Activated T-cell treated with anti-CD3 and anti-CD28 coated beads, Interleukin-2, amount 50 U/mL, for 72 hours (primary cell): ENCODE measurements at regions not wholly inside any gene's neighbourhood (a gene's known extent, or its start where the extent isn't known, plus 50 kb on each side); places are given as distances from the start of the nearest gene placed in this dataset.

Experiments used
- ATAC-seq, 2 donors: fragments of 150-1000 bp; cut with Tn5 transposase; replicated peaks in 1 of 2; 2 replicates each; pipeline ENCODE4 v1.10.0; 2021; ENCODE audit warnings: moderate library complexity in 2 of 2, mild to moderate bottlenecking in 1 of 2
- DNase-seq, 2 donors: peaks; one replicate each; pipeline ENCODE4 v3.0.0; 2021 to 2022; ENCODE audit warnings: mixed read lengths in 1 of 2
- H3K27ac Mint-ChIP-seq: one replicate; pipeline ENCODE4 v1.8.0; 2022; ENCODE audit warnings: mild to moderate bottlenecking, moderate library complexity, mixed read lengths
- H3K27me3 Mint-ChIP-seq: one replicate; pipeline ENCODE4 v1.8.0; 2022; ENCODE audit warnings: low read depth, mixed read lengths
- H3K36me3 Mint-ChIP-seq, 2 donors: one replicate each; pipeline ENCODE4 v1.8.0; 2022; ENCODE audit warnings: mixed read lengths in 2 of 2, mild to moderate bottlenecking in 1 of 2; ENCODE audit not compliant: insufficient read depth in 2 of 2
- H3K4me1 Mint-ChIP-seq: one replicate; pipeline ENCODE4 v1.8.0; 2022; ENCODE audit warnings: low read depth, mixed read lengths
- H3K4me3 Mint-ChIP-seq, 2 donors: one replicate each; pipeline ENCODE4 v1.8.0; 2022; ENCODE audit warnings: mild to moderate bottlenecking in 2 of 2, mixed read lengths in 2 of 2, moderate library complexity in 2 of 2
- H3K9me3 Mint-ChIP-seq, 2 donors: one replicate each; pipeline ENCODE4 v1.8.0; 2022; ENCODE audit warnings: mixed read lengths in 2 of 2

DNA sequence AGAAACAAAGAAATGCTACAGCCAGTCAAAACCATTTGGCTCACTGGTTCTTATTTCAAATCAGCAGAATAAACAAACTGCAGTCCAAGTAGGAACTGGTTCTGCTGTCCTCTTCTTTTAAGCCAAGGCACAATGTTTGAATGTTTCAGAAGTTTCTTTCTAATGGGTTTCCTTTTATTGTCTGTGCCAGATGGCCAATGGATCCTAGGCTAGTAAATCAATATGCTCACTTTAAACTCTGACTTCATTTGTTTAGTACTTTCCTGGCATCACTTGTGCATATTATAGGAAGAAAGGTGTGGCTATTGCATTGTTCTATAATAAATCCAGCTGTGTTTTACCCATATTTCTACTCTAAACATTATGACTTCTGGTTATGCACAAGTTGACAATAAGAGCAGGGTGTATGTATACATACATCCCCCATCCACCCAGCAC lies 99.7 kb upstream of the PLCB4 start:
- Mint-ChIP-seq H3K27me3 (no peaks in the 10 kb centered on the region), H3K36me3 (peaks cover 1 to 2% of the 10 kb centered on the region in 2 donors), H3K4me3 (no peak overlapping the region), H3K27ac (no peak overlapping the region), H3K4me1 (no peaks in the 10 kb centered on the region), H3K9me3 (peaks cover 0 to 10% of the 10 kb centered on the region in 2 donors)
- ATAC-seq (no peak), DNase-seq (no peak)

DNA sequence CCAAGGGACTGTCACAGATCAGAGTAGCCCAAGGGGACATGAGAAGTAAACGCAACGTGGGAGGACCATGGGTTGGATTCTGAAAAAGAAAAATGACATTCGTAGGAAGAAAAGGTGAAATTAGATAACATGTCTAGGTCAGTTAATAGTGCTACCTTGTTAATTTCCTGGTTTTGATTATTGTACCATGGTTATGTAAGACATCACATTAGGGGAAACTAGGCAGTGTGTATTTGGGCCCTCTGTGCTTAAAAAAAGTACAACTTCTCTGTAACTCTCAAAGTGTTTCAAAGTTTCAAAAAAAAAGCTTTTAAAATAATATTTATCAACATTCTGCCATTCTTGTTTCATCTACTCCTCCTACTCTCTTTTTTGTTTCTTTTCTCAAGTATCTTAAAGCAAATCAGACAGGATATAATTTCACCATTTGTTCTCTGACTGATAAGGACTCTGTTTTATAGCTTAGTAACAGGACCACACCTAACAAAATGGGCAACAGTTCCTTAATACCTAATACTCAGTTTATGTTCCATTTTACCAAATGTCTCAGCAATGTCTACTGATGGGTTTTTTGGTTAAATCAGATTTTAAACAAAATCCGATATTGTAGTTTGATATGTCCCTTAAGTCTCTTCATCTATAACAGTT lies 97.1 kb upstream of the PLCB4 start:
- DNase-seq (no peak), ATAC-seq (no peak)
- Mint-ChIP-seq H3K27ac (no peak overlapping the region), H3K36me3 (peaks cover 0 to 2% of the 10 kb centered on the region in 2 donors), H3K4me1 (no peaks in the 10 kb centered on the region), H3K4me3 (no peak overlapping the region), H3K27me3 (no peaks in the 10 kb centered on the region), H3K9me3 (peaks cover 0 to 9% of the 10 kb centered on the region in 2 donors)

DNA sequence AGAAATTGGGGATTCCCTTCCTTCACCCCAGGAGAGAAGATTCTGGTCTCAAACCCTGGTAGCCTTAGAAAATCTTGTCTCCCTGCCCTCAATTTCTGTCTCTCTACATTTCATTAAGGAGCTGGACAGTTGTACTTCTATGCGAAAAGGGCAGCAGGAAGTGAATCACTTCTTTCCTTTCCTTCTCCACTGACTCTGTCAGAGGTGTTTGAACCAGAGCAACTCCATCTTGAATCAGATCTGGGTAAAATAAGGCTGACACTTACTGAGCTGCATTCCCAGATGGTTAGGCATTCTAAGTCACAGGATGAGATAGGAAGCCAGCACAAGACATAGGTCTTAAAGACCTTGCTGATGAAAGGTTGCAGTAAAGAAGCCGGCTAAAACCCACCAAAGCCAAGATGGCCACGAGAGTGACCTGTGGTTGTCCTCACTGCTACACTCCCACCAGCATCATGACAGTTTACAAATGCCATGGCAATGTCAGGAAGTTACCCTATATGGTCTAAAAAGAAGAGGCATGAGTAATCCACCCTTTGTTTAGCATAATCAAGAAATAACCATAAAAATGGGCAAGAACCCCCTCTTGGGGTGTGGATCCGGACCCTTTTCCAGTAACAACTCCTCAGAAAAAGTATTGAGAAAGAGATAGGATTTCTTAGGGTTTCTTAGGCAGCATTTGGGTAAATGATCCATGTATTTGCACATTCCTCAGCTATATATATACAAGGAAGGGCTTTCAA lies 95.8 kb upstream of the PLCB4 start:
- ATAC-seq (no peak), DNase-seq (no peak)
- no peak overlapping the region for H3K27ac Mint-ChIP-seq
- H3K4me1 Mint-ChIP-seq: no peaks in the 10 kb centered on the region
- H3K9me3 Mint-ChIP-seq: peaks cover 0 to 6% of the 10 kb centered on the region in 2 donors
- H3K27me3 Mint-ChIP-seq: no peaks in the 10 kb centered on the region
- H3K4me3 Mint-ChIP-seq: no peak overlapping the region
- no peaks in the 10 kb centered on the region for H3K36me3 Mint-ChIP-seq

DNA sequence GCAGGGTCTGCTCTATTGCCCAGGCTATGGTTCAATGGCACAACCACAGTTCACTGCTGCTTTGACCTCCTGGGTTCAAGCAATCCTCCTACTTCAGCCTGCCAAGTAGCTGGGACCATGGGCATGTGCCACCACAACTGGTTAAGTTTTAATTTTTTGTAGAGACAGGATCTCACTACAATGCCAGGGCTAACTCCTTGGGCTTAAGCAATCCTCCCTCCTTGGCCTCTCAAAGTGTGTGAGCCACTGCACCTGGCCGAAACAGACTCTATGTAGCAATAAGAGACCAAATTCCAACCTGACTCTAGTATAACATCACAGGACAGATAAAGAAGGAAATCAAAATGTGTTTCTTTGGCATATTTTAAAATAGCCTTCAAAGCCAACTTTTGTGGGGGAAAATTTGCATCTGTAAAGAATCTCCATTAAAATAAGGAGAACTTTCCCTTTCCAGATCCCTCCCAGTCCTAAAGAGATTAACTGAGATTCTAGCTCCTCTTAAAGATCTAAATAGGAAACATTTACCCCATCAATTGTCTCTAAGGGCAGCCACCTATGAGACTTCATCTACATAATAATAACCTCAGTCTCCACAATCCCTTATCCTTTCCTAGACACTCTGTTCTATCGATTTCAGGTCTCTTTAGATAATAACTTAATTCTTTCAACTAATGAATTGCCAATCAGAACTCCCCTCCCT lies 94.7 kb upstream of the PLCB4 start:
- no peak overlapping the region for H3K4me3 Mint-ChIP-seq
- no peak for ATAC-seq
- no peaks in the 10 kb centered on the region for H3K4me1 Mint-ChIP-seq
- no peaks in the 10 kb centered on the region for H3K36me3 Mint-ChIP-seq
- no peaks in the 10 kb centered on the region for H3K9me3 Mint-ChIP-seq
- DNase-seq: no peak
- H3K27me3 Mint-ChIP-seq: no peaks in the 10 kb centered on the region
- H3K27ac Mint-ChIP-seq: no peak overlapping the region

DNA sequence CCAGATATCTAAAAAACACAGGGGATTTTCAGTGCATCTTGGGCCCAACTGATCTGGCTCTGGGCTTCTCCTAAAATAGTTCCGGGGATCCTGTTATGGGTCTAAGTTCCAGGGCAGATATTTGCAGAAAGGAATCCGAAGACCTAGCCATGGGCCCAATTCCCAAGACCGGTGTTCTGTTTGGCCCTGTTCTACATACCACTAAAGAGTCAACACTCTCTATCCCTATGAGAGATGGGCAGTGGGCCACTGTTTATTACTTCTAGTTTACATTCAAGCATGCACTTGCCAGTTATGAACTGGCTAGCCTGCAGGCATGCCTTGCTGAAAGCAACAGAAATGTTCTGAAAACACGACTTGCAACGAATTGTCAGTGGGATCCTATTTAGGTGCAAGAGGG lies 87.4 kb upstream of the PLCB4 start:
- Mint-ChIP-seq H3K9me3 (no peaks in the 10 kb centered on the region), H3K4me3 (no peak overlapping the region), H3K27me3 (no peaks in the 10 kb centered on the region), H3K4me1 (no peaks in the 10 kb centered on the region), H3K36me3 (no peaks in the 10 kb centered on the region), H3K27ac (no peak overlapping the region)
- no peak for ATAC-seq
- no peak for DNase-seq

DNA sequence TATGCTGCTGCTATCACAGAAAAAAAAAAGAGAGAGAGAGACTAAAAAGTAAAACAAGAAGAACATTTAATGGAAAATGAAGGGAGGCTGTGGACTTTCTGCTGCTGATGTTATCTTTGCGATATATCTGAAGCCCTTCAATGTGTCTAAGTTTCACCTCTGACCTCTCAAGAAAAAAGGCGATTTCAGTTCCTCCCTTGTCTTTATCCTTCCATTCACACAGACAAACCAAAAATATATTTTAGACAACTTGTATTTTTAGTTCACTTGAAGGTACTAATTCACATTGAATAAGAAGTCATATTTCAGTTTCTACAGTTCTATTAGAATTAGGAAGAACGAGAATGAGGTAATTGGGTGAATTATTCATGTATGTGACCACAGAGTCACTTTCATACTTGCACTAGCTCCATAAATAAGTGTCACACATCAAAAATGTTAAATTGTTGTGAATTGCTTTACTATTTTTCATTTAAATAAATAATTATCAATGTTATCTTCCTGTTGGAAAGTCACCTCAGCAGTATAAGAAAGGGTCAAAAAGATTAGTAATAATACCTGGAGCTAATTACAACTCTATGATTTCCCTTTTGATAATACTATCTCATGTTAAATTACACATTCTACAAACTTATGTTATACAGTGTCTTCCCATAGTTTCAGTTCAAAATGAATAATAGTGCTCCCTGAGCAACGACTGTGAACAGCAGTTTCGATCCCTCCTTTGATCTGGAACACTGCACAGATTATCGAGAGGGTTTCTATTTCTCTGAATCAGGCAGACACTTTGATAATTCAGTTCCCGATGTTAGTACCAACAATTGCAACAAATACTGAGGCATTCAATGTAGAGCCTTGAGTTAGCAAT lies 85.2 kb upstream of the PLCB4 start:
- ATAC-seq: no peak
- no peak for DNase-seq
- no peaks in the 10 kb centered on the region for H3K4me1 Mint-ChIP-seq
- no peaks in the 10 kb centered on the region for H3K27me3 Mint-ChIP-seq
- H3K27ac Mint-ChIP-seq: no peak overlapping the region
- H3K4me3 Mint-ChIP-seq: no peak overlapping the region
- H3K9me3 Mint-ChIP-seq: peaks cover 0 to 2% of the 10 kb centered on the region in 2 donors
- no peaks in the 10 kb centered on the region for H3K36me3 Mint-ChIP-seq

DNA sequence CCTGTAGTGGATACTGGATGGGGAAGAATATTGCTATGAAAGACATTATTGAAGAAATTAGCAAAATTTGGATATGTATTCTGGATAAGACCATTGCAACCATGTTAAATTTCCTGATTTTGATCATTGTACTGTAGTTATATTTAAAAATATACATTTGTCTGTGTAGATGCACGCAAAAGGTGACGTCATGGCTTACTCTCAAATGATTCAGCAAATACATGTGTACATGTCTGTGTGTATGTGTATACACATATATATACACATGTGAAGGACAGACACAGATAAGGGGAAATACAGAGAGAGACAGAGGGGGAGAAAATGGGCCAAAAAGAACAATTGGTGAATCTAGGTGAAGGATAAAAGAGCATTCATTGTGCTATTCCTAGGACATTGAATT lies 82.3 kb upstream of the PLCB4 start:
- Mint-ChIP-seq H3K27me3 (no peaks in the 10 kb centered on the region), H3K9me3 (peaks cover 0 to 2% of the 10 kb centered on the region in 2 donors), H3K4me3 (no peak overlapping the region), H3K4me1 (no peaks in the 10 kb centered on the region), H3K27ac (no peak overlapping the region), H3K36me3 (no peaks in the 10 kb centered on the region)
- DNase-seq (no peak), ATAC-seq (no peak)

DNA sequence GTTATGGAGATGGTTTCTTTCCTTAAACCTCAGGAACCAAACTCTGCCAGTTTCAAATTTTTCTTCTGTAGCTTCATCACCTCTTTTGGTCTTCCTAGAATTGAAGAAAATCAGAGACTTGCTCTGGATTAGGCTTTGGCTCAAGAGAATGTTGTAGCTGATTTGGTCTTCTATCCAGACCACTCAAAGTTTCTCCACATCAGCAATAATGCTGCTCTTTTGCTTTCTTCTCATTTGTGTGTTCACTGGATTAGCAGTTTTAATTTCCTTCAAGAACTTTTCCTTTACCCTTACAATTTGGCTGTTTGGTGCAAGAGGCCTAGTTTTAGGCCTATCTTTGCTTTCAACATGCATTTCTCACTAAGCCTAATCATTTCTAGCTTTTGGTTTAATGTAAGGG lies 78.1 kb upstream of the PLCB4 start:
- H3K4me3 Mint-ChIP-seq: no peak overlapping the region
- ATAC-seq: no peak

DNA sequence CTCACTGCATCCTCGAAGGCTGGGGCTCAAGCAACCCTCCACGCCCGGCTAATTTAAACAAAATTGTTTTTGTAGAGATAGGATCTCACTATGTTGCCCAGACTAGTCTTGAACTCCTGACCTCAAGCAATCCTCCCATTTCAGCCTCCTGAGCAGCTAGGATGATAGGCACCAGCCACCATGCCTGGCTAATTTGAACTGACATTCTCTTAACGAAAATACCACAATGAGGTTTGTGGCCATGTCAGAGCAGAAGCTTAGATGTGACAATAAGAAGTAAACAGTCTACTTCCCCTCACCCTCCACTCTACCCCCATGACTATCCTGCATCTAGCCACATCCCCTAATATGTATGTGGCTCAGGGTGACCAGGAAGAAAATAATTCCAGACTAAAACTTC lies 74.8 kb upstream of the PLCB4 start:
- Mint-ChIP-seq H3K27me3 (no peaks in the 10 kb centered on the region), H3K27ac (peak overlapping the region; percentile 24), H3K36me3 (no peaks in the 10 kb centered on the region), H3K4me1 (no peaks in the 10 kb centered on the region), H3K4me3 (no peak overlapping the region), H3K9me3 (no peaks in the 10 kb centered on the region)
- DNase-seq (no peak), ATAC-seq (no peak)

More for the DNA sequence above, 78.1 kb upstream of the PLCB4 start:
- no peak for DNase-seq
- Mint-ChIP-seq H3K27ac (no peak overlapping the region), H3K4me1 (no peaks in the 10 kb centered on the region), H3K36me3 (no peaks in the 10 kb centered on the region), H3K9me3 (peaks cover 0 to 2% of the 10 kb centered on the region in 2 donors), H3K27me3 (no peaks in the 10 kb centered on the region)

DNA sequence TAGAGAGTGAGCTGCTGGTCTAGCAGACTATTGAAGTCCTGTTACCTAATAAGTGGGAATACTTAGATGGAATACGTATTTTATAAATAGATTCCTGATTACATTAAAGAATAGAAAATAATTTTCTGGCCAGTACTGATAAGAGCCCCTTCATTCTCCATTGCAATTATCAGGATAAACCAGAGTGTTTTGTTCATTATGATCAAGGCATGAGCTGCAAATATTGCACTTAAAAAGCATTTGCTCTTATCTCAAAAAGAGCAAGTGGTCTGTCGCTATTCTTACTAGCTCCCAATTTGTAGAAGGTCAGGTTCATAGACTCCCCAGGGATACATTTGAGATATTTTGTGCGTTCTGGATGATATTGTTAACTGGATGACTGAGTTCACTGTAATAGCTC lies 73.1 kb upstream of the PLCB4 start:
- peaks cover 0 to 2% of the 10 kb centered on the region in 2 donors for H3K9me3 Mint-ChIP-seq
- no peaks in the 10 kb centered on the region for H3K27me3 Mint-ChIP-seq
- DNase-seq: no peak
- H3K4me1 Mint-ChIP-seq: no peaks in the 10 kb centered on the region
- H3K4me3 Mint-ChIP-seq: no peak overlapping the region
- no peaks in the 10 kb centered on the region for H3K36me3 Mint-ChIP-seq
- H3K27ac Mint-ChIP-seq: no peak overlapping the region
- ATAC-seq: no peak

DNA sequence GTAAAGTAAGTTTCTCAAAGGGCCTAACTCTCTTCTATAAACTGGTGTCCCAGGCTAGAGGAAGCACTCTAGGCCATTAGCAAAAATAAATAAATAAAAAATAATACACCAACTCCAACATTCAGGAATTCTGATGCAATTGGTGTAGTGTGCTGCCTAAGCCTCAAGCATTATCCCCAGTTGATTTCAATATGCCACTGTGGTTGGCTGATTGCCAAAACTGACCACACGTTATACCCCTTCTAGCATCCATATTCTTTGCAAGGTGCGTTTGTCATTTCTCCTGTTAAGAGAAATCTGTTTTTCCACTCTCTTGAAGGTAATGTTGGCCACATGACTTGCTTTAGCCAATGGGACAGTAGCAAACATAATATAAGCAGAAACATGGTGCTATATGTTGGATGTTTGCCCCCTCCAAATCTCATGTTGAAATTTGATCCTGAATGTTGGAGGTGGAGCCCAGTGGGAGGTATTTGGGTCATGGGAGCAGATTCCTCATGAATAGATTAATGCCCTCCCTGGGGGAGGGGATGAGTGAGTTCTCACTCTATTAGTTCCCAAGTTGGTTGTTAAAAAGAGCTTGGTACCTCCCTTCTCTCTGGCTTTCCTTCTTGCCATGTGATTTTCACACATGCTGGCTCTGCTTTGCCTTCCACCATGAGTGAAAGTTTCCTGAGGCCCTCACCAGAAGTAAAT lies 71.9 kb upstream of the PLCB4 start:
- Mint-ChIP-seq H3K36me3 (no peaks in the 10 kb centered on the region), H3K9me3 (peaks cover 0 to 3% of the 10 kb centered on the region in 2 donors), H3K27ac (no peak overlapping the region), H3K4me3 (no peak overlapping the region), H3K27me3 (no peaks in the 10 kb centered on the region), H3K4me1 (no peaks in the 10 kb centered on the region)
- no peak for DNase-seq
- no peak for ATAC-seq

DNA sequence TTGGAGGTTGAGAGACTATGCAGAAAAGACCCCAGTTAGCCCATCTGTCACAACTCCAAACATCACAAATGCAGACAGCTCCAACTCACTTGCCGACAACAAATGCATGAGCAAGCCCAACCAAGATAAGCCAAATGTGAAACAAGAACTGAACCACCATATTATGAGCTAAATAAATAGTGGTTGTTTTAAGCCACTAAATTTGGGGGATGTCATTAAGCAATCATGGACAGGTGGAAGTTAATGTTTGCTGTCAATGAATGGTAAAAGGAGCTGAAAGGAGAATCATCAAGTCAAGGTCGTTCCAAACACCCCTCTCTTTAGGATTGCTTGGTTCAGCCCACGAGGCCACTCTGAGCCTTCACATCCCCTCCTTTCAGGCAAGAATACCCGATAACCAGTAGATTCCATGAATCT lies 71.2 kb upstream of the PLCB4 start:
- H3K4me1 Mint-ChIP-seq: no peaks in the 10 kb centered on the region
- H3K36me3 Mint-ChIP-seq: no peaks in the 10 kb centered on the region
- DNase-seq (no peak), ATAC-seq (no peak)
- H3K27me3 Mint-ChIP-seq: no peaks in the 10 kb centered on the region
- no peak overlapping the region for H3K4me3 Mint-ChIP-seq
- peaks cover 2 to 3% of the 10 kb centered on the region in 2 donors for H3K9me3 Mint-ChIP-seq
- no peak overlapping the region for H3K27ac Mint-ChIP-seq
